ENCODE measurements at regions not wholly inside any gene's neighbourhood (a gene's known extent, or its start where the extent isn't known, plus 50 kb on each side); places are given as distances from the start of the nearest gene placed in this dataset.
A peak's percentile ranks its signal among the peaks of the same experiment; 100 is the strongest.

GRCh38 chr12:46464863-46465262, 92.3 kb upstream of the SLC38A2 start:
- DNase-seq: no peak
- in situ Hi-C loops (cut with MboI; ENCODE audit: low pct_unique_long_range_greater_than_20kb, low sequenced_read_pairs): no loop called here

- in situ Hi-C loops (cut with MboI; ENCODE audit: low pct_unique_long_range_greater_than_20kb, low sequenced_read_pairs): no loop called here
- DNase-seq: no peak
These were observed 90.2 kb upstream of the SLC38A2 start for GRCh38 chr12:46462641-46463355.

DNA sequence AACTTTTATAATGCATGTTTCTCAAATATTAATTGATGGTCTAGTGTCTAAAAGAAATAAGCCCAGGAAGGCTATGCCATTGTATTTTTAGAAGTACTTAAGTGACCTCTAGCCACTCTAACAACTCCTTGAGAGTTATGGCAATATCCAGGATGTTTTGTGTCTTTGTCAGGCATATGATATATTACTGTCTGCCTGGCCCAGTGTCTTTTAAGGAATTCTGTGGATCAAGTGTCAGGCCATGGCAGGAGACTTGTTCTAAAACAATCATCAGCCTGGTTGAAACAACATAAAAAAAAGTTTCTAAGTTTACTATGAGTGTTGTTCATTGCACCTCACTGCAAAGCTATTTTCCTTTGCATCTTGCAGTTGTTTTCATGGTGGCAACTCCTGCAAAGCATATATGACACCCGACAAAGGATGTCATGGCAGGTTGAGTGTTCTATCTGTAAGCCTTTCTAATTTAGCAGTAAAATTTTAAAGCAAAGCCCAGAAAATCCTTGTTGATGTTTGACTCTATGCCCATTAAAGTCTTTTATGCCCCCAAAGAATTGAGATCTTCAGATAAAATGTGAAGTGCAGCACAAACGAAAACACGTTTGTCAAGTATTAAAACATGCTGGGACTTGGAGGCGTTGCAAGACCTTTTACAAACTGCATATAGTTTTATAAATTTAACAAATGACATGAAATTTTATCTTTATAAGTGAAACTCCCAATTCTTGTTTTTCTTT, 89.5 kb upstream of the SLC38A2 start:
- no peak for DNase-seq
- in situ Hi-C loops (cut with MboI; ENCODE audit: low pct_unique_long_range_greater_than_20kb, low sequenced_read_pairs): no loop called here

GRCh38 chr12:46461459-46461858, 88.9 kb upstream of the SLC38A2 start:
- DNase-seq: no peak
- in situ Hi-C loops (cut with MboI; ENCODE audit: low pct_unique_long_range_greater_than_20kb, low sequenced_read_pairs): no loop called here

DNA sequence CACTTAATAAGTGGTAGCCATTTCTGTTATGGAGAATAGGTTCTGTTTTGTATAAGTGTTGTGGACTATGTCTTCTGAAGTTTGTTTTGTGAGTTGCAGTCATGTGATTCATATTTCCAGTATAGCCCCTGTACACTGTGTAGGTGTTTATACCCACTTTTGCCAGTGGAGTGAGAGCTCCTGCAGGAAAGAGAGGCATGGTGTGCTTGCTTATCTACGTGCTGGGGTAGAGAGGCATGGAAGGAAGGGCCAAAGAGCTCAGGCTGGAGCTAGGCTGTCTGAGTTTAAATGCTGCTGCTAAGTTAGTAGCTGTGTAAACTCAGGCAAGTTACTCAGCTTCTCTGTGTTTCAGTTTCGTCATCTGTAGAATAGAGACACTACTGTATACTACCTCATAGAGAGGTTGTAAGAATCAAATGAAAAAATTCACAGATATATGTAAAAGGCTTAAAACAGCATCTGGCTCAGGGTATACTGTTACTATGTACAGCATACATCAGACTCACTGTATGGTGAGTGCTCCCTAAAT, 88.2 kb upstream of the SLC38A2 start:
- no peak for DNase-seq
- in situ Hi-C loops (cut with MboI; ENCODE audit: low pct_unique_long_range_greater_than_20kb, low sequenced_read_pairs): no loop called here

- in situ Hi-C loops (cut with MboI; ENCODE audit: low pct_unique_long_range_greater_than_20kb, low sequenced_read_pairs): no loop called here
These were observed 87.4 kb upstream of the SLC38A2 start for GRCh38 chr12:46459861-46460545.

GRCh38 chr12:46459111-46459510, 86.5 kb upstream of the SLC38A2 start:
- DNase-seq: no peak
- in situ Hi-C loops (cut with MboI; ENCODE audit: low pct_unique_long_range_greater_than_20kb, low sequenced_read_pairs): no loop called here

More at GRCh38 chr12:46459861-46460545, 87.4 kb upstream of the SLC38A2 start:
- peak; percentile 64 for DNase-seq

DNA sequence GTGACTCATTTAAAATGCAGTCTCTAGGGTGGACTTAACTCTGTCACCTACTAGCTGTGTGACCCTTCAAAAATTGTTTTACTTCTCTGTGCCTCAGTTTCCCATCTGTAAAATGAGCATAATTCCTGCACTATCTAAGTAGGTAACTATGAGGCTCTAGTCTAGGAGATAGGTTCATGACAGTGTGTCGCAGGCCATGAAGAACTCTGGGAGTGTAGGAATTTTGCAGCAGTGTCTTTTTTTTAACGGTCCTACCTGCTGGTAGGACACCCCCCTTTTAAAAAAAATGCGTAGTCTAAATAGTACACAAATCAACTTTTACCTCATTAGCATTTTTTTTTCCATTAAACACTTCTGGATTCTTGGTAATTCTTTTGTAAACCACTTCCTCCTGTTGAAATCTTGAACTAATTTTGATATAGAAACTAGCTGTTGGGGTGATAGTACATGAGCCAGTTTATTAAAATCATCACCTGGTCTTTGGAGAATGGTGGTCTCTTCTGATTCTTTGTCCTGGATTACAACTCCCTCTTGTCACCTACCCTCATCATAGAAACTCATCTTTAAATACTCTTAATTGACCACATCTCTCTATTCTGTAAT, 86.0 kb upstream of the SLC38A2 start:
- peak; percentile 22 for DNase-seq
- in situ Hi-C loops (cut with MboI; ENCODE audit: low pct_unique_long_range_greater_than_20kb, low sequenced_read_pairs): no loop called here

DNA sequence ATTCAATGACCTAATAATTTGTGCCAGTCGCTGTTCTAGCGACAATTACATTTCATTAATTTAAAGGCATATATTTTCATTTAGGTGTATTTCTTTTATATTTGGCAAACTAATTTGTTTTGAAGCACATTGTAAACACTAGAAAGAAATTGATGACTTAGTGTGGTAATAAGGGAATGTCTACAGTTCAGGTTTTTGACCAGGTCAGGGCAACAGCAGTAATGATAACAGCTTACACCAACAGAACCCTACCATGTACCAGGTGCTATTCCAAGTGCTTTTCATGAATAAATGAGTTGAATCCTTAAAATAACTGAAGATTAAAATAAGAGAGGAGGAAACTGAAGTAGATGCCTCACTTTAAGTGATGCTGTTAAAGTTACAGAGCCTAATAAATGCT, 85.4 kb upstream of the SLC38A2 start:
- in situ Hi-C loops (cut with MboI; ENCODE audit: low pct_unique_long_range_greater_than_20kb, low sequenced_read_pairs): no loop called here
- DNase-seq: no peak

DNA sequence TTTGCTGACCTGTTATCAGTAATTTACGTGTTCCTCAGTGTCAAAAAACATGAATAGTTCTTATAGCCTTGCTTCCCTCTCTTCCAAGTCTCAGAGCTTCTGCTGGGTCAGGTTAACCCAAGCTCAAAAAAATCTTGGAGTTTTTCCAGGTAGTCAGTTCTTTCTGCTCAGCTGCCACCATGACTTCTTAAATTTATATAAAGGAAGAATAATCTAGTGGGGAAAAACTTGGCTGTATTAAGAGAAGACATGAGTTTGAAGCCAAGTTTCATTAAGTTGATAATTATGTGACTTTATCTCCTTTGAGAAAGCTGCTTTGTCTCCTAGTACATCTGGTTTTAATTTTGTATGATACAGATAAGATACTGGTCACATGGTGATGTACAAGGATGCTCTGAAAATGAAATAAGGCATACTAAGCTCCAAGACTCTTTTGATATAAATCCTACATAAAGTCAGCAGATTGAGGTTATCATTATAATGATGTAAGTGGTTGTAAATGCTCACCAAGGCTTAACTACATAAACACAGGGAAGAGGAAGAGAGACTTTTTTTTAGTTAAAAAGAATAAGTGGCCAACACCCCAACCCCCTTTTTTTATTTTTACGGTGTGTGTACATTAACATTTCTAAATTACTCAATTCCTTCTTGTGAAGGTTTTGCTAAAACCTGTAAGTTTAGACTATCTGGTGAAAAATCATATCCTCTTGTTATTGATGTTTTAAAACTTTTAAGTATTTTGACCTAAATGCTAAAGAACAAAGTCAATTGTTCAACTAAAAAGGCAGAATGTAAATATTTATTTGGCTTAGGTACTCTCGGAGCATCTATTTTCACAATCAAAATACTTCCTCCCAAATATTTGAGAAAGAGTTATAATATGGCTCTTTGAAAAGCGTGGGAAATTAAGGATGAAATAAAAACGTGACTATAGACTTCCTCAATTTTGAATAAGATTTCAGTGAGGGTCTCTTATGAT, 84.1 kb upstream of the SLC38A2 start:
- no peak for DNase-seq
- in situ Hi-C loops (cut with MboI; ENCODE audit: low pct_unique_long_range_greater_than_20kb, low sequenced_read_pairs): no loop called here

- DNase-seq: no peak
- in situ Hi-C loops (cut with MboI; ENCODE audit: low pct_unique_long_range_greater_than_20kb, low sequenced_read_pairs): no loop called here
These were observed 83.2 kb upstream of the SLC38A2 start for GRCh38 chr12:46455648-46456352.

GRCh38 chr12:46454981-46455380, 82.4 kb upstream of the SLC38A2 start:
- no peak for DNase-seq
- in situ Hi-C loops (cut with MboI; ENCODE audit: low pct_unique_long_range_greater_than_20kb, low sequenced_read_pairs): no loop called here

DNA sequence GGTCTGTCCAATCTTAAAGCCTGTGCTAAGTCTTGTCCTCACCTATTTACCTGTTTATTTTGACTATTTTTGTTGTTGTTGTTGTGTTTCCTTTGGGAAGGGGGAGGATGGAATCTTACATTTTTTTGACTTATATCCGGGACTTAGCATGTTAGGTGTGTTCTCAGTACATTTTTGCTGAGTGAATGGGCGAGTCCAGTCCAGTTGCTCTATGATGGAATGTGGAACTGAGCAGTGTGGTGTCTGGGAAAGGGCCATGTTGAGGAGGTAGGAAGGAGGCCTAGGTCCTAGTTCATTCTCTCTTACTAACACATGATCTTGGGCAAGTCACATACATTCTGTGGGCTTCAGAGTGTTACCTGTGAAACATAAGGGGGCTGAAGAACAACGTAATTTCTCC, 80.9 kb upstream of the SLC38A2 start:
- no peak for DNase-seq
- in situ Hi-C loops (cut with MboI; ENCODE audit: low pct_unique_long_range_greater_than_20kb, low sequenced_read_pairs): no loop called here

GRCh38 chr12:46452776-46453175, 80.2 kb upstream of the SLC38A2 start:
- no peak for DNase-seq
- in situ Hi-C loops (cut with MboI; ENCODE audit: low pct_unique_long_range_greater_than_20kb, low sequenced_read_pairs): no loop called here

- DNase-seq: no peak
- in situ Hi-C loops (cut with MboI; ENCODE audit: low pct_unique_long_range_greater_than_20kb, low sequenced_read_pairs): no loop called here
These were observed 79.6 kb upstream of the SLC38A2 start for GRCh38 chr12:46452061-46452615.

DNA sequence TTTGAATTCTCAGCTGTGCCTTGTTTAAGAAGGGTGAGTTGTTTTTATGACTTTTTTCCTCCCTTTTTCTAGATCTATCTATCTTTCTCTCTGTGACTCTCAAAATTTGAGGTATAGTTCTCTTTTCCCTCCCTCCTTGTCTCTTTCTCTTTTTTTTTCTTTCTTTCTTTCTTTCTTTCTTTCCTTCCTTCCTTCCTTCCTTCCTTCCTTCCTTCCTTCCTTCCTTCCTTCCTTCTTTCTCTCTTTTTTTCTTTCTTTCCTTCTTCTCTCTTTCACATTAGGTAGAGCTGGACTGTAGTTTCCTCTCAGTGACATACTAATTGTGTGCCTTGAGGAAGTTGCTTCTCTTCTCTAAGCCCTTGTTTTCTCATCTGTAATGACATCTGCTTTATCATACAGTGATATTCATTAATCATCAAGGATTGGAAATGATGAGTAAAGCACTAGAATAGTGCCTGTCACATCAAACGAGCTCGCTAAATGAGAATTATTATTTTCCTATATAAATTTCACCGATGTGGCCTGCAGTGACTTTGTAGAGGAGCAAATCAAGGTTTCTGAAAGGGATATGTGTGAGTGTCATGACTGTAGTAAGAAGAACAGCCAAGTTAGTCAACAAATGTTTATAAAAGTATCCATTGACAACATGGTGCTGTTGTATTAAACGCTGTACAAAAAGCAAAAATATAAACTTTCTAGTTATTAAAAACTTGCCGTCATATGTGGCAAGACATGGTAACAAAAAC, 78.9 kb upstream of the SLC38A2 start:
- no peak for DNase-seq
- in situ Hi-C loops (cut with MboI; ENCODE audit: low pct_unique_long_range_greater_than_20kb, low sequenced_read_pairs): no loop called here

DNA sequence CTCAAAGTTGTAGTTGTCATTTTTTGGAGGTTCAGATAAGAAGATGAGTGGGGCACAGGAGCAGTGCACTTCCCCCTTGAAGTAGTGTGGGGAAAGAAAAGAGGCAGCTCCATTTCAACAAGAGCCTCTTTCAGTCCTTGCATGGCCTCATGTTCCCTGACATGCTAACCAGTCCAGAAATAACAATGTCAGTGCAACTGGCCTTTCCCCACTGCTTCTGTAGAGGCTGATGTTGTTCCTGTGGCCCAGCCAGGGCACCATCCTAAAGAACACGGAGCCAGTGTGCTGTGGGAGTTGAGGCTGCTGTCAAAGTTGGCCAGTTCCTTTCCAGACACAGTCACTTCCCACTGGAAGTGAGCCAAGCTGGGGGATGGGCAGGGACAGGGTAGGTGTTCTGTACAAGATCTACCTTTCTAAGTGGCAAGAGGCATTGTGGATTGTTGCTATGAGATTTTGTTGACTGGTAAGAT, 77.7 kb upstream of the SLC38A2 start:
- in situ Hi-C loops (cut with MboI; ENCODE audit: low pct_unique_long_range_greater_than_20kb, low sequenced_read_pairs): no loop called here

More for the DNA sequence above, 77.7 kb upstream of the SLC38A2 start:
- DNase-seq: peak; percentile 51
